ENCODE measurements at regions not wholly inside any gene's neighbourhood (a gene's known extent, or its start where the extent isn't known, plus 50 kb on each side); places are given as distances from the start of the nearest gene placed in this dataset.

DNA sequence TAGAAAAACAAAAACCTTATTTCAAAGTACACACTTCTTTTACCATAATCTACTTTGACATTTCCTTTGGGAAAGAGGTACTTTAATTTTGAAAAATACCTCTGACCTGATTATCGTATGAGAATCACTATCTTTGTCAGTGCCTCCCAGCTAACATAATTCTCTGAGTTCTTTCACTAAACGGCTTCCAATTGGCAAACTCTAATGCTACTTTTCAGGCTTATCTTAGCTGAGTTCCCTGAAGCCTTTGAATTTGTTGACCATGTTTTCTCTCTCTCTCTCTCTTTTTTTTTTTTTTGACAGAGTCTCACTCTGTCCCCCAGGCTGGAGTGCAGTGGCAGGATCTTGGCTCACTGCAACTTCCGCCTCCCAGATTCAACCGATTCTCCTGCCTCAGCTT is 312.8 kb downstream of the ZPLD1 start:
- Mint-ChIP-seq H3K36me3 (no peaks in the 10 kb centered on the region), H3K4me1 (no peaks in the 10 kb centered on the region), H3K27ac (no peak overlapping the region), H3K9me3 (no peaks in the 10 kb centered on the region), H3K4me3 (no peak overlapping the region), H3K27me3 (peaks cover 0 to 9% (median 1%) of the 10 kb centered on the region in 5 donors)
- ATAC-seq (no peak), DNase-seq (no peak)
- POLR2A ChIA-PET, result no interaction called here

DNA sequence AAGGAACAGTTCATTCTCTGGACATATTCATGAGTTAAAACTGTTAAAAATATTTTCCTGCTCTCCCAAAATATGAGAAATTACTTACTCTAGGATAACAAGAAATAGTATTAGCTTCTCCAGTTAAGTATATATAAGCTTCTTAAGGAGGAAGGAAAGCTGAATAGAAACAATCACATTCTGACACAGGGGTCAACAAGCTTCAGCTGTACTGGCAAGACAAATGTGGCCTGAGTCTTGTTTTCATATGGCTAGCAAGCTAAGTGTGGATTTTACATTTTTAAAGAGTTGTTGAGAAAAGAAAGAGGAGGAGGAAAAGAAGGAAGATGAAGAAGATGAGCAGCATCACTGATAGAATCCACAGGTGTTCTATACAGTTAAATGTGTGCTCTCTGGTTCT is 313.8 kb downstream of the ZPLD1 start:
- H3K36me3 Mint-ChIP-seq, result no peaks in the 10 kb centered on the region
- peaks cover 0 to 5% (median 0%) of the 10 kb centered on the region in 5 donors for H3K27me3 Mint-ChIP-seq
- ATAC-seq, result no peak
- POLR2A ChIA-PET, result no interaction called here
- H3K4me1 Mint-ChIP-seq, result no peaks in the 10 kb centered on the region
- H3K9me3 Mint-ChIP-seq, result no peaks in the 10 kb centered on the region
- no peak overlapping the region for H3K27ac Mint-ChIP-seq
- no peak for DNase-seq
- H3K4me3 Mint-ChIP-seq, result no peak overlapping the region

DNA sequence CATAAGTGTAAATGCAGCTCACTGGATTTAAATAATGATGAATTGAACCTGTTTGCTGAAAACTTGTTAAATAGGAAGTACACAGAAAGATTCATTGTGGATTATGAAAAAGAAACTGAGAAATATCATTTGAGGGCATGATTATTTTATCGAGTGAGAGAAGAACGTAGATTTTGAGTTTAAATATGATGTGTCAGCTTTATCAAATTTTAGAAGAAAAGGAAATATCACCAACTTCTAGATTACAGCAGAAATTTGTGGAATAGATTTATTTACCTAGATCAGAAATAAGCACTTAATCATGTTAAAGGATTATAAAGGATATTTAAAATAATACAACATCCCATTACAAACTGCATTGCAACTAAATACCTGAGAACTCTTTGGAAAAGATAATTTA is 315.5 kb downstream of the ZPLD1 start:
- ATAC-seq, result no peak
- no peak overlapping the region for H3K4me3 Mint-ChIP-seq
- no peak for DNase-seq
- no peaks in the 10 kb centered on the region for H3K4me1 Mint-ChIP-seq
- H3K36me3 Mint-ChIP-seq, result no peaks in the 10 kb centered on the region
- peaks cover 0 to 5% (median 0%) of the 10 kb centered on the region in 5 donors for H3K27me3 Mint-ChIP-seq
- H3K27ac Mint-ChIP-seq, result no peak overlapping the region
- POLR2A ChIA-PET, result no interaction called here
- H3K9me3 Mint-ChIP-seq, result no peaks in the 10 kb centered on the region

DNA sequence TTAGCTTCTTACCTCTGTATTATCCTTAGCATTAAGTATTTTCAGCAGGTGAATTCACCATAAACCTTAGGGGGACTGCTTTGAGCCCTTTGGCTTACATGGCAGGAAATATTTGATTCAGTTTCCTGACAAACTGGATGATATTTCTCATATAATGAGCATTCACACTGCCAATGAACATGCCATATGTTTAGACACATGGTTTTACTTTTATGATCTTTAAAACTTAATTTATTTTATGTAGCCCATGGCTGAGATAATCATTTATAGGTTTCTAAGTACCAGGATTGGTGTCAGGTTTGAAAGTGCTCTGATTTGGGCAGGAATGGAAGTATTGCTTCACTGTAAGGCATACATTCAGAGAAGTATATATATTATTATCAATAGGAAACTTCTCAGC is 319.1 kb downstream of the ZPLD1 start:
- H3K4me1 Mint-ChIP-seq, result no peaks in the 10 kb centered on the region
- DNase-seq (no peak), ATAC-seq (no peak)
- no peaks in the 10 kb centered on the region for H3K36me3 Mint-ChIP-seq
- H3K27me3 Mint-ChIP-seq, result peaks cover 0 to 3% (median 0%) of the 10 kb centered on the region in 5 donors
- POLR2A ChIA-PET, result no interaction called here
- no peak overlapping the region for H3K27ac Mint-ChIP-seq
- H3K4me3 Mint-ChIP-seq, result no peak overlapping the region
- H3K9me3 Mint-ChIP-seq, result no peaks in the 10 kb centered on the region

DNA sequence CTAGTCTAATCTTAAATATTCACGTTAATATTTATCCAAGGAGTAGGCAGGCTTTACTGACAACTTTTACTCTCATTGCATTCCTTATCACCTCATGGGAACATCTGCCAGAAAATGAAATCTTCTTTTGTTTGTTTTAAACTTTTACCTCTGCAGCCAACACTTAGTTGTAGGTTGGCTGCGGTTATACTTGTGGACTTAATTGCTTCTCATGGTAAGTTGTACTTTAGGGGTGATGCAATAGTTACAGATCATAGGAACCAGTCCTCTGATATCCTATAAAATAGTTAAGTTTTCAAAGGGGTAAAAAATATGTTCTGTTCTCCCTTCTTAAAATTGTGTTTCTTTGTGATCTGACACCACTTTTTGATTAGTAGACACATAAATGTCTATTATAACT is 321.9 kb downstream of the ZPLD1 start:
- Mint-ChIP-seq H3K9me3 (peaks cover 0 to 3% (median 0%) of the 10 kb centered on the region in 9 donors), H3K4me3 (no peak overlapping the region), H3K27me3 (peaks cover 0 to 3% (median 0%) of the 10 kb centered on the region in 5 donors), H3K27ac (no peak overlapping the region), H3K4me1 (no peaks in the 10 kb centered on the region), H3K36me3 (no peaks in the 10 kb centered on the region)
- POLR2A ChIA-PET, result no interaction called here
- DNase-seq (no peak), ATAC-seq (no peak)

DNA sequence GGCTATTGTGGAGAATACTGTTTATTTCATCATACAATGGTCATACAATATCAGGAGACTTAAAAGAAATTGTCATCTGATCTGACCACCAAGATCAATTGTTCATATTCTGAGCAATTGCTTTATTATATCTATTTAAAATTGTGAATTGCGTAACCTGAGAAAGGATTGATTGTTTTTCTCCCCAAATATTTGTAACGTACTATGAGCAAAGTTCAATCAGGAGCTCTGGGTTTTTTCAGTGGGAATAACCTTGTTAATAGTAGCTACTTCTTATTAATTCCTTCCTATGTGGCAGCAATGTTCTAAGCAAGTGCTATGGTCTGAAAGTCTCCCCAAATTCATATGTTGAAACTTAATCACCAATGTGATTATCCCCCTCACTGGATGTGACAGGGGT is 323.1 kb downstream of the ZPLD1 start:
- POLR2A ChIA-PET, result no interaction called here
- no peak for DNase-seq
- peaks cover 0 to 3% (median 0%) of the 10 kb centered on the region in 9 donors for H3K9me3 Mint-ChIP-seq
- no peaks in the 10 kb centered on the region for H3K36me3 Mint-ChIP-seq
- ATAC-seq, result no peak
- H3K27ac Mint-ChIP-seq, result no peak overlapping the region
- H3K4me1 Mint-ChIP-seq, result no peaks in the 10 kb centered on the region
- peaks cover 0 to 3% (median 0%) of the 10 kb centered on the region in 5 donors for H3K27me3 Mint-ChIP-seq
- H3K4me3 Mint-ChIP-seq, result no peak overlapping the region

DNA sequence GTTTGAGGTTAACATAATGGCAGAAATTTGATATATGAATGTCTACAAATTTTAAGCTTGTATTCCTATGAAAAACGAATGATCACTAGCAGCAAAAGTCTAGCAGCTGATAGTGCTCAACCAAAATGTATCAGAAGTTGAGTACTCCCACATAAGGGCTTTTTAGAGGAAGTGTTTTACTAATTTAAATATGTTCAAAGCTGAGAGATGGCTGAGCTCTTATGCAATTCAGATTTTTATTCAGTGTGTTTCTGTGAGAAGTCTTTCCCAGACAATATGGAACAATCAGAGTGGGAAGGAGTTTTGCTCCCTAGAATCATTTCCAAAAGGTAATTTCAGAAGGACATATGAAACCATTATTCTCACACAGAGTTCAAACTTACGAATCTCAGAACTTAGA is 327.0 kb downstream of the ZPLD1 start:
- H3K36me3 Mint-ChIP-seq, result no peaks in the 10 kb centered on the region
- H3K9me3 Mint-ChIP-seq, result peaks cover 0 to 4% (median 0%) of the 10 kb centered on the region in 9 donors
- no peaks in the 10 kb centered on the region for H3K4me1 Mint-ChIP-seq
- H3K4me3 Mint-ChIP-seq, result no peak overlapping the region
- POLR2A ChIA-PET, result no interaction called here
- H3K27me3 Mint-ChIP-seq, result peaks cover 0 to 6% (median 0%) of the 10 kb centered on the region in 5 donors
- DNase-seq (no peak), ATAC-seq (no peak)
- no peak overlapping the region for H3K27ac Mint-ChIP-seq

DNA sequence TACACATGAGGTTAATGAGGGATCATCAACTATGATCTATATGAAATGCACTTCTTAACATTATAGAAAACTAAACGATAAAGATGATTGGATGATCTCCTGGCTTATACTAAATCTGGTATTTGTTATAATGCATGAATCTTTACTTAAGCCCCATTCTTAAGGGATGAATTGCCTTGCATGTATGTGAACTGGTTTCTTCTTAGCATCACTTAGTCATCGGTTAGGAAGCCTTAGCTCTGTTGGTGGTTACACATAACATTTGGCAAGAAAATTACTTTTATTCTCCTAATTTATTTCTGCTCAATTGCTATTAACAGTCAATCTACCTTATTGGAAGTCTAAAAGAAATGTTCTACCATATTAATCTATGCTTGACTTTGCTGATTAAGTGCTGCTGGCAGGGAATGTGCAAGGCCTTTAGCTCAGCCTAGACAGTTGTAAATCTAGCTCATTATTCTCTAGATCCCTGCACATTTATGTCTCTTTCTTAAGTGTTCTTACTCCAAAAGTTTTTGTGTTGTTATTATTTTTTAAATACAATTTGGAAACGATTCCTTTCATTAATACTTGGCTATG is 356.0 kb downstream of the ZPLD1 start:
- Mint-ChIP-seq H3K9me3 (peaks cover 0 to 2% (median 0%) of the 10 kb centered on the region in 9 donors), H3K27me3 (no peaks in the 10 kb centered on the region), H3K4me1 (no peaks in the 10 kb centered on the region), H3K27ac (no peak overlapping the region), H3K4me3 (no peak overlapping the region), H3K36me3 (no peaks in the 10 kb centered on the region)
- POLR2A ChIA-PET, result no interaction called here
- no peak for ATAC-seq
- no peak for DNase-seq

DNA sequence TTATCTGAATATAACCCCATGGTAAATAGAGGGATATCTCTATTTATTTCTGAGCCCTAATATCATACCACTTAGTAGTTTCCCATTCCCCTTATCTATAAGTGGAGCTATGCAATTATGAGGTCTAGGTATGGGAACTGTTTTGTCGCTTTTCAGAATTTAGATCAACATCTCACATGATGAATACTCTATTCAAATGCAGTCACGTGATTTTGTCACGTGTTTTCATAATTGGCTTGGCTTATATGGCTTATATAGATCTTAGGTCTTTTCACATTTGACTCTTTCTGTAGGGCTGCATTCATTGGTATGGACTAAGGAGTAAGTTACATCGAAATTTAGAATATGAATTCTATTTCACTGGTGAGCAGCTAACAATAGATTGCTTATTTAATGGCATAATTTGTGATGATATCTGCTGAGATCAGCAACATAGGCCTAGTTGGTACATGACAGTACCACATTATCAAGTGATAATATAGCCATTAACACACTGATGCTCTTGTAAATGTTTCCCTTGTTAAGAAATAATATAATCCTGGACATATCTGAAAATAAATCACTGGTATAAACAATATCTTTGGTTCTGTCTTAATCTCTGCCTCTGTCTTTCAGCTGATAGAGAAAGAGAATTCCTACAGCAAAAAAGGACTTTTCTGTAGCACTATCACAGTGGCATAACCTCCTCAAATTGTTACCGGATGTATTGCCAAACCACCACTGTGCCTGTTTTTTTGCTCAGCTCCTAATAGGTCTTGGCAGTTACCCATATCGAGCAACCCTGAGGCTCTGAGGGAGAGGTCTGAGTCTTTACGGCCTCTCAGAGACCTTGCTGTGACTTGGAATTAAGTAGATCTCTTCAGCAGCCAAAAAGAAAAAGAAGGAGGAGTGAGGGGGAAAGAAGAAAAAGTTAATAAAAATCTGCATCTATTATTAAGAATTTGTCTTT is 357.1 kb downstream of the ZPLD1 start:
- no peaks in the 10 kb centered on the region for H3K36me3 Mint-ChIP-seq
- H3K4me1 Mint-ChIP-seq, result no peaks in the 10 kb centered on the region
- no peak overlapping the region for H3K4me3 Mint-ChIP-seq
- no peak overlapping the region for H3K27ac Mint-ChIP-seq
- POLR2A ChIA-PET, result no interaction called here
- H3K27me3 Mint-ChIP-seq, result no peaks in the 10 kb centered on the region
- ATAC-seq, result no peak
- peaks cover 0 to 2% (median 0%) of the 10 kb centered on the region in 9 donors for H3K9me3 Mint-ChIP-seq
- DNase-seq, result no peak

DNA sequence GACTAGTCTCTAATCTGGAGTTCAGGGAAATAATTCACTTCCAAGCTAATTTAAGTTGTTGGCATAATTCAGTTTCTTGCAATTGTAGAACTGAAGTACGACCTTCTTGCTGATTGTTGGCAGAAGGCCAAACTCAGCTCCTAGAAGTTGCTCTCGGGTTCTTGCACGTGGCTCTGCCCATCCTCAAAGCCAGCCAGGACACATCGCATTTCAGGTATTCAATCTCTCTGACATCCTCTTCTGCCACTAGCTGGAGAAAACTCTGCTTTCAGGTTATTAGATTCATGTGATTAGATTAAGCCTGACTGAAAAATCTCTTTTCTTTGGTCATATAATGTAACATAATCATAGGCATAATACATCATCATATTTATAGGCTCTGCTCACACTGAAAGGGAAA is 362.0 kb downstream of the ZPLD1 start:
- H3K36me3 Mint-ChIP-seq, result no peaks in the 10 kb centered on the region
- H3K27me3 Mint-ChIP-seq, result no peaks in the 10 kb centered on the region
- ATAC-seq (no peak), DNase-seq (no peak)
- H3K4me1 Mint-ChIP-seq, result no peaks in the 10 kb centered on the region
- H3K27ac Mint-ChIP-seq, result no peak overlapping the region
- no peak overlapping the region for H3K4me3 Mint-ChIP-seq
- POLR2A ChIA-PET, result no interaction called here
- H3K9me3 Mint-ChIP-seq, result peaks cover 0 to 3% (median 0%) of the 10 kb centered on the region in 9 donors

DNA sequence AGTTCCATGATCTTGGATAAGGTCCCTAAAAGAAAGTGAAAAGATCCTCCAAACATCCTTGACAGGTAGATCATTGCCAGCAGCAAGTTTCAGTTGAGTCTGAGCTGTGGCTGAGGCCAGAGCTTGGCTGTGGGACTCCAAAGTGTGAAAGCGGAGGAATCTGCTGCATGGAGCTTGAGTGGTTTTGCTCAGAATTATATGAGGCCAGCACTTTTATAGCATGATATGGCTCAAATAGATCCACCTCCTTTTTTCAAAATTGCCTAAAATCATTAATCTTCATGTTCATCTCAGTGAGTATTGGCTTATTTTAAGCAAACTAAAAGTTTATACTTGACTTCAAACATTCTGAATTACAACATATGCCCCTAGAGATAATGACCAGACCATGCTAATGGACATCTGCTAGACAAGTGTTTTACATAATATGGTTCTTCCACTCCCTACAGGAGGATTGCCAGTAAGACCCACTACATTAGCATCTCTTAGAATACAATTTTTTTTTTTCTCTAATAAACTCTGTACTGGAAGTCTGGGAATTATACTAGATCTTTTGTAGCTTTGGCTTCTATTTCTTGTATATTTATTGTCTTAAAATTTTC is 368.1 kb downstream of the ZPLD1 start:
- no peaks in the 10 kb centered on the region for H3K27me3 Mint-ChIP-seq
- DNase-seq (no peak), ATAC-seq (no peak)
- no peaks in the 10 kb centered on the region for H3K9me3 Mint-ChIP-seq
- no peak overlapping the region for H3K4me3 Mint-ChIP-seq
- H3K27ac Mint-ChIP-seq, result no peak overlapping the region
- H3K36me3 Mint-ChIP-seq, result no peaks in the 10 kb centered on the region
- no peaks in the 10 kb centered on the region for H3K4me1 Mint-ChIP-seq
- POLR2A ChIA-PET, result interaction anchor here (0.6 kb wide), 1 partner anchor 41 kb away, joined by 3 read pairs; no protein-coding TSS in a partner anchor

DNA sequence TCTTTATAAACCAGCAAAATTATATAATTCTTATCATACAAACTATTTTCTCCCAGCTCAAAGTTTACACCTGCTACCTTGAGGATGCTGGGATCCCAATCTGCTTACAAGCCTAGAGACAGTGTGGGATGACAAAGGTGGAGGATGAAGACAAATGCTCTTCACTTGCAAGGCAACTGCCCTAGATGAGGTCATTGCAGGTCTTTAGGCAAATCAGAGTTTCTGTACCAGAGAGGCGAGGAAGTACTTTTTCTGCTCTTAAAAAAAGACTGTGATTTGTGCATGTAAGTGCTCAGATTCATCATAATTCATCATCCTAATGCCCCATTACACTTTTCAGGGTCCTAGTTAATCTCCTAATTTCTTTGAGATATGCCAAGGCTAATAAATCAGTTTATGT is 376.1 kb downstream of the ZPLD1 start:
- DNase-seq, result no peak
- H3K27me3 Mint-ChIP-seq, result no peaks in the 10 kb centered on the region
- ATAC-seq, result no peak
- H3K27ac Mint-ChIP-seq, result no peak overlapping the region
- H3K4me1 Mint-ChIP-seq, result no peaks in the 10 kb centered on the region
- peaks cover 0 to 3% (median 0%) of the 10 kb centered on the region in 9 donors for H3K9me3 Mint-ChIP-seq
- no peaks in the 10 kb centered on the region for H3K36me3 Mint-ChIP-seq
- H3K4me3 Mint-ChIP-seq, result no peak overlapping the region
- POLR2A ChIA-PET, result no interaction called here

DNA sequence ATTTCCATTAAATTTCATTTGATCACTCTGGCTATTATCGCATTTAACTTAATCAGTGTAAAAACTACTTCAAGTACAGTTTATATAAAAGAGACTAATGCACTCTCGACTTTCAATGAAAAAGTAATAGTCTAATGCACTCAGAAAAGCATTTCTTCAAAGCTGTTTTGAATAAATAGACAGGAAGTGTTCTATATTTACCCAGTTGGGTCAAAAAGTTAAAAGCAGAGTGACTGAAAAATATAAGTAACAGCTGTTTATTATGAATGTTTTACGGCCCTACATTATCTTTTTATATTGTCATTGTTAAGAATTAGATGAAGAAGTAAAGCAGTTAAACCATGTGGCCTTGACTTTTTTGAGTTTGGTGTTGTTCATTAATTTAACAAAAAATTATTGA is 391.8 kb downstream of the ZPLD1 start:
- H3K27me3 Mint-ChIP-seq, result peaks cover 0 to 3% (median 0%) of the 10 kb centered on the region in 5 donors
- H3K4me3 Mint-ChIP-seq, result no peak overlapping the region
- no peak overlapping the region for H3K27ac Mint-ChIP-seq
- DNase-seq (no peak), ATAC-seq (no peak)
- peaks cover 0 to 5% (median 2%) of the 10 kb centered on the region in 3 donors for H3K36me3 Mint-ChIP-seq
- H3K4me1 Mint-ChIP-seq, result no peaks in the 10 kb centered on the region
- peaks cover 0 to 12% (median 3%) of the 10 kb centered on the region in 9 donors for H3K9me3 Mint-ChIP-seq
- POLR2A ChIA-PET, result no interaction called here
